Tongue (tissue), 1 donor: ENCODE measurements at regions not wholly inside any gene's neighbourhood (a gene's known extent, or its start where the extent isn't known, plus 50 kb on each side); places are given as distances from the start of the nearest gene placed in this dataset.
"Not testable (repeated sequence)": the region's sequence is repeated elsewhere in the genome, so short reads cannot be mapped to it uniquely, and the experiment has no call there.

Experiments used
- DNase-seq: peaks from one replicate; pipeline ENCODE4 v3.0.0-alpha.2; 2015

GRCh38 chr4:189780391-189780790 is 160.3 kb upstream of the FRG1 start:
- no peak for DNase-seq

- DNase-seq, result no peak
Observed at GRCh38 chr4:189784651-189785050, 156.0 kb upstream of the FRG1 start.

- DNase-seq, result no peak
Observed at GRCh38 chr4:189785257-189785656, 155.4 kb upstream of the FRG1 start.

GRCh38 chr4:189786447-189786846 is 154.2 kb upstream of the FRG1 start:
- no peak for DNase-seq

GRCh38 chr4:189787216-189788031 is 153.2 kb upstream of the FRG1 start:
- DNase-seq, result no peak

GRCh38 chr4:189792924-189793618 is 147.6 kb upstream of the FRG1 start:
- DNase-seq, result peak; percentile 94

GRCh38 chr4:189800545-189801088 is 140.1 kb upstream of the FRG1 start:
- no peak for DNase-seq

- DNase-seq, result no peak
Observed at GRCh38 chr4:189802884-189803283, 137.8 kb upstream of the FRG1 start.

- peak; percentile 73 for DNase-seq
Observed at GRCh38 chr4:189804894-189805293, 135.8 kb upstream of the FRG1 start.

- DNase-seq, result no peak
Observed at GRCh38 chr4:189806506-189806905, 134.2 kb upstream of the FRG1 start.

GRCh38 chr4:189807031-189807430 is 133.6 kb upstream of the FRG1 start:
- no peak for DNase-seq

GRCh38 chr4:189809241-189809735 is 131.4 kb upstream of the FRG1 start:
- DNase-seq, result peak; percentile 52

GRCh38 chr4:189809839-189810238 is 130.8 kb upstream of the FRG1 start:
- peak; percentile 51 for DNase-seq

- not testable (repeated sequence) for DNase-seq
Observed at GRCh38 chr4:189810318-189811181, 130.1 kb upstream of the FRG1 start.

- no peak for DNase-seq
Observed at GRCh38 chr4:189815404-189816192, 125.1 kb upstream of the FRG1 start.

- DNase-seq, result no peak
Observed at GRCh38 chr4:189822326-189822725, 118.3 kb upstream of the FRG1 start.

- peak; percentile 18 for DNase-seq
Observed at GRCh38 chr4:189823591-189823990, 117.1 kb upstream of the FRG1 start.

GRCh38 chr4:189825466-189825865 is 115.2 kb upstream of the FRG1 start:
- no peak for DNase-seq

GRCh38 chr4:189826657-189827056 is 114.0 kb upstream of the FRG1 start:
- no peak for DNase-seq

- DNase-seq, result no peak
Observed at GRCh38 chr4:189828081-189828697, 112.5 kb upstream of the FRG1 start.

- no peak for DNase-seq
Observed at GRCh38 chr4:189832528-189832927, 108.1 kb upstream of the FRG1 start.
